ENCODE measurements at regions not wholly inside any gene's neighbourhood (a gene's known extent, or its start where the extent isn't known, plus 50 kb on each side); places are given as distances from the start of the nearest gene placed in this dataset.

DNA sequence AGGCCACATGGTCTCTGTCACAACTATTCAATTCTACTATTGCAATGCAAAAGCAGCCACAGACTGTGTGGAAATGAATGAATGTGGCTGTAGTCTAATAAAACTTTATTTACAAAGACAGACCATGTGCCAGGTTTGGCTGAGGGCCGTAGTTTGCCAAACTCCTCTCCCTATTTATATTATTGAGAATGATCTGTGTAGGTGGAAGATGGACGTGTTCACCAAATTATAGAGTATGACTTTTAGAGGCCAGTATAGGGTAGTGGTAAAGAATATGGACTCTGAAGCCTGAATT, 125.7 kb upstream of the MYLIP start:
- TF ChIP-seq POLR2AphosphoS5 (IDR thresholded peaks at IDR 0.05) (no peak), POLR2A (IDR thresholded peaks at IDR 0.05) (no peak), CTCF (IDR thresholded peaks at IDR 0.05) (no peak)

Data from breast epithelium (tissue), 3 donors.